ENCODE measurements at regions not wholly inside any gene's neighbourhood (a gene's known extent, or its start where the extent isn't known, plus 50 kb on each side); places are given as distances from the start of the nearest gene placed in this dataset.
A peak's percentile ranks its signal among the peaks of the same experiment; 100 is the strongest.

DNA sequence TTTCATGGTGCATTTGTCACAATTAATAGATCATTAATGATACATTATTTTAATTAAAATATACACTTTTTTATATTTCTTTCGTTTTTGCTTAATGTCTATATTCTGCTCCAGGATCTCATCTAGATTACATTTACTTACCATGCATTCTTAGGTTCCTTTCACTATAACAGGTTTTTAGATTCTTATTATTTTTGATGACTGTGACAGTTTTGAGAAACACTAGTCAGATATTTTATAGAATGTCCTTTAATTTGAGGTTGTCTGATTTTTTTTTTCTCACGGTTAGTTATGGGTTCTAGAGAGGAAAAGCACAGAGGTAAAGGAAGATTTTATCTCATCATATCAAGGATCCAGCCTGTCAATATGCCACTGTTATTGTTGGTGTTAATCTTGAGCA is 595.8 kb upstream of the BCHE start:
- WGBS (ENCODE audit: insufficient coverage, low coverage, missing lambda C conversion rate), result 0% methylated on average over 2 of the region's 2 CpGs
- no peak for TF ChIP-seq ZNF589 (CRISPR knock-in tag; IDR thresholded peaks at IDR 0.05; ENCODE audit: low read depth)
- no peak for TF ChIP-seq XRCC3 (IDR thresholded peaks at IDR 0.05)
- TF ChIP-seq ZC3H4 (CRISPR knock-in tag; IDR thresholded peaks at IDR 0.05; ENCODE audit: borderline replicate concordance), result no peak
- no peak for TF ChIP-seq CEBPG (CRISPR knock-in tag; IDR thresholded peaks at IDR 0.05)
- no peak for TF ChIP-seq CEBPG (tag; conservative IDR thresholded peaks at IDR 0.05 in 1 of 2, IDR thresholded peaks at IDR 0.05 in 1 of 2)
- TF ChIP-seq ZNF316 (IDR thresholded peaks at IDR 0.05), result peak; percentile 86
- no peak for TF ChIP-seq NFRKB (IDR thresholded peaks at IDR 0.05; ENCODE audit: low read depth)
- TF ChIP-seq MAFK (IDR thresholded peaks at IDR 0.05; ENCODE audit: low read length), result peak; percentile 53; the same call in 1 of the 2 replicates
- peak; percentile 73 for TF ChIP-seq MAFG (tag; conservative IDR thresholded peaks at IDR 0.05)
- no peak for TF ChIP-seq ETV1 (tag; conservative IDR thresholded peaks at IDR 0.05; ENCODE audit: low read depth)
- no peak for TF ChIP-seq CUX1 (CRISPR knock-in tag; IDR thresholded peaks at IDR 0.05)
- TF ChIP-seq HIVEP1 (CRISPR knock-in tag; IDR thresholded peaks at IDR 0.05), result no peak
- no peak for TF ChIP-seq SIRT6 (IDR thresholded peaks at IDR 0.05; ENCODE audit: low read depth, low read length)
- no peak for TF ChIP-seq ZNF408 (CRISPR knock-in tag; IDR thresholded peaks at IDR 0.05; ENCODE audit: low read depth)
- TF ChIP-seq, protein P1, sequence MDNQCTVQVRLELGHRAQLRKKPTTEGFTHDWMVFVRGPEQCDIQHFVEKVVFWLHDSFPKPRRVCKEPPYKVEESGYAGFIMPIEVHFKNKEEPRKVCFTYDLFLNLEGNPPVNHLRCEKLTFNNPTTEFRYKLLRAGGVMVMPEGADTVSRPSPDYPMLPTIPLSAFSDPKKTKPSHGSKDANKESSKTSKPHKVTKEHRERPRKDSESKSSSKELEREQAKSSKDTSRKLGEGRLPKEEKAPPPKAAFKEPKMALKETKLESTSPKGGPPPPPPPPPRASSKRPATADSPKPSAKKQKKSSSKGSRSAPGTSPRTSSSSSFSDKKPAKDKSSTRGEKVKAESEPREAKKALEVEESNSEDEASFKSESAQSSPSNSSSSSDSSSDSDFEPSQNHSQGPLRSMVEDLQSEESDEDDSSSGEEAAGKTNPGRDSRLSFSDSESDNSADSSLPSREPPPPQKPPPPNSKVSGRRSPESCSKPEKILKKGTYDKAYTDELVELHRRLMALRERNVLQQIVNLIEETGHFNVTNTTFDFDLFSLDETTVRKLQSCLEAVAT (IDR thresholded peaks at IDR 0.05), result no peak
- peak; percentile 43; the same call in 1 of the 2 replicates for TF ChIP-seq MAFF (IDR thresholded peaks at IDR 0.05; ENCODE audit: low read length)
- TF ChIP-seq SIN3B (IDR thresholded peaks at IDR 0.05; ENCODE audit: low read depth), result no peak
- TF ChIP-seq C11orf30 (IDR thresholded peaks at IDR 0.05; ENCODE audit: low read depth), result peak; percentile 52; the same call in 1 of the 2 replicates
- TF ChIP-seq CREM (IDR thresholded peaks at IDR 0.05; ENCODE audit: low read depth), result no peak
- no peak for FAIRE-seq

More for the DNA sequence above, 595.8 kb upstream of the BCHE start:
- ATAC-seq (no peak), DNase-seq (ENCODE audit: extremely low read depth in 1 of 4, low spot score in 3 of 4) (no peak)
- Histone ChIP-seq H3K79me2 (ENCODE audit: control insufficient read depth, insufficient read depth, low read length) (no peaks in the 10 kb centered on the region), H3K4me3 (no peak overlapping the region), H3K27ac (ENCODE audit: extremely low read depth, low read depth, low read length) (no peak overlapping the region), H3K9ac (ENCODE audit: insufficient read depth in 1 of 2, low read depth in 2 of 2, low read length in 2 of 2) (no peak overlapping the region), H3K27me3 (ENCODE audit: control insufficient read depth in 2 of 2, insufficient read depth in 2 of 2, low read length in 2 of 2) (no peaks in the 10 kb centered on the region), H3K4me2 (ENCODE audit: insufficient read depth, low read length) (no peak overlapping the region), H2AFZ (ENCODE audit: low read depth, low read length) (no peak overlapping the region), H3K9me1 (ENCODE audit: control insufficient read depth, insufficient read depth, low read length) (no peaks in the 10 kb centered on the region), H3K4me1 (replicated peaks in 1 of 2; ENCODE audit: control insufficient read depth in 2 of 2, insufficient read depth in 2 of 2, low read length in 2 of 2) (no peaks in the 10 kb centered on the region), H3K9me3 (replicated peaks; ENCODE audit: control insufficient read depth, insufficient read depth, low read depth, low read length) (no peaks in the 10 kb centered on the region), H4K20me1 (replicated peaks; ENCODE audit: control insufficient read depth, insufficient read depth, low read length) (no peaks in the 10 kb centered on the region), H3K36me3 (ENCODE audit: control insufficient read depth, insufficient read depth, low read length) (no peaks in the 10 kb centered on the region)
- TSS peak; percentile 21 for BruUV-seq (replicated peaks)
- POLR2A ChIA-PET, result no interaction called here
- intact Hi-C loops (cut with micrococcal nuclease), result no loop called here
- CTCF ChIA-PET (ENCODE audit: low intra/inter-chr PET ratio), result no interaction called here
- in situ Hi-C loops (cut with MboI), result no loop called here

All from K562 (cell line).